HEK293 (cell line): ENCODE measurements at regions not wholly inside any gene's neighbourhood (a gene's known extent, or its start where the extent isn't known, plus 50 kb on each side); places are given as distances from the start of the nearest gene placed in this dataset.

ENCODE experiments used
- CTCF ChIA-PET: fragments of 350-600 bp; formaldehyde crosslinking; extraction: SDS; loops from one replicate; lab custom pipeline; 2021; ENCODE audit warnings: antibody characterized with exemption; lab: Yijun Ruan, JAX
- POLR2A ChIA-PET: fragments of 300-600 bp; formaldehyde crosslinking; extraction: SDS; loops from one replicate; lab custom pipeline; 2020; ENCODE audit warnings: antibody characterized with exemption, inconsistent platforms; lab: Yijun Ruan, JAX
- H3K27ac ChIP-seq: fragments of 200-500 bp; sonication (Bioruptor generic); 2 replicates; pipeline ENCODE4 v1.5.1; 2014; ENCODE audit warnings: low read depth, low read length, control low read depth, inconsistent platforms; ENCODE audit errors: extremely low read depth
- H3K36me3 ChIP-seq, 2 experiments: fragments of 200-500 bp in 1 of 2; sonication (Bioruptor generic) in 1 of 2; 1 replicate in 1 of 2; 2 replicates in 1 of 2; pipeline ENCODE4 v1.5.1; 2014 to 2017; ENCODE audit warnings: inconsistent platforms in 2 of 2, low read length in 2 of 2; ENCODE audit not compliant: control insufficient read depth in 2 of 2, insufficient read depth in 1 of 2
- H3K4me1 ChIP-seq: fragments of 200-500 bp; sonication (Bioruptor generic); 2 replicates; pipeline ENCODE4 v1.5.1; 2014; ENCODE audit warnings: mild to moderate bottlenecking, low read length, inconsistent platforms; ENCODE audit not compliant: control insufficient read depth, insufficient read depth
- H3K4me3 ChIP-seq: 2 replicates; pipeline ENCODE4 v1.5.1; 2011; ENCODE audit warnings: low read depth, mild to moderate bottlenecking, control low read depth, low read length, moderate library complexity
- H3K9me3 ChIP-seq: fragments of 200-500 bp; sonication (Bioruptor generic); 2 replicates; pipeline ENCODE4 v1.5.1; 2014; ENCODE audit warnings: low read depth, low read length, inconsistent platforms; ENCODE audit not compliant: control insufficient read depth, insufficient read depth
- BCL11B ChIP-seq: fragments of 450-650 bp; formaldehyde crosslinking; IDR thresholded peaks from 2 replicates; pipeline ENCODE4 v1.5.1; 2016; ENCODE audit warnings: low read depth, missing biosample characterization, missing genetic modification characterization
- KLF8 ChIP-seq: fragments of 450-650 bp; formaldehyde crosslinking; IDR thresholded peaks from 2 replicates; pipeline ENCODE4 v1.5.1; 2016; ENCODE audit warnings: missing biosample characterization, missing genetic modification characterization
- OSR2 ChIP-seq: fragments of 450-650 bp; formaldehyde crosslinking; IDR thresholded peaks from 2 replicates; pipeline ENCODE4 v1.5.1; 2016; ENCODE audit warnings: missing biosample characterization, missing genetic modification characterization
- PRDM2 ChIP-seq: fragments of 450-650 bp; formaldehyde crosslinking; IDR thresholded peaks from 2 replicates; pipeline ENCODE4 v1.5.1; 2016; ENCODE audit warnings: missing biosample characterization, missing genetic modification characterization, borderline replicate concordance
- ZBTB10 ChIP-seq: fragments of 450-650 bp; formaldehyde crosslinking; IDR thresholded peaks from 2 replicates; pipeline ENCODE4 v1.5.1; 2016; ENCODE audit warnings: missing biosample characterization, missing genetic modification characterization
- ZBTB48 ChIP-seq: fragments of 450-650 bp; formaldehyde crosslinking; IDR thresholded peaks from 2 replicates; pipeline ENCODE4 v1.5.1; 2016; ENCODE audit warnings: missing biosample characterization, missing genetic modification characterization
- ZNF184 ChIP-seq: fragments of 450-650 bp; IDR thresholded peaks from 2 replicates; pipeline ENCODE4 v1.5.1; 2018; ENCODE audit warnings: missing biosample characterization, mild to moderate bottlenecking, missing genetic modification characterization
- ZNF23 ChIP-seq: fragments of 450-650 bp; formaldehyde crosslinking; IDR thresholded peaks from 2 replicates; pipeline ENCODE4 v1.5.1; 2016; ENCODE audit warnings: missing biosample characterization, missing genetic modification characterization, borderline replicate concordance
- ZNF513 ChIP-seq: fragments of 450-650 bp; IDR thresholded peaks from 2 replicates; pipeline ENCODE4 v1.5.1; 2018; ENCODE audit warnings: missing biosample characterization, missing genetic modification characterization
- ZNF654 ChIP-seq: fragments of 450-650 bp; formaldehyde crosslinking; IDR thresholded peaks from 2 replicates; pipeline ENCODE4 v1.5.1; 2016; ENCODE audit warnings: low read depth, missing biosample characterization, missing genetic modification characterization
- ZNF792 ChIP-seq: fragments of 450-650 bp; formaldehyde crosslinking; IDR thresholded peaks from 2 replicates; pipeline ENCODE4 v1.5.1; 2016; ENCODE audit warnings: missing biosample characterization, missing genetic modification characterization
- TF ChIP-seq, protein P1 (sequence below): fragments of 450-650 bp; formaldehyde crosslinking; IDR thresholded peaks from 2 replicates; pipeline ENCODE4 v1.5.1; 2016; ENCODE audit warnings: missing biosample characterization, missing genetic modification characterization

- Histone ChIP-seq H3K27ac (no peak overlapping the region), H3K4me1 (no peaks in the 10 kb centered on the region), H3K36me3 (no peaks in the 10 kb centered on the region), H3K4me3 (no peak overlapping the region), H3K9me3 (no peaks in the 10 kb centered on the region)
- CTCF ChIA-PET = interaction anchor here (0.6 to 3.9 kb wide), 28 partner anchors 9 to 947 kb away, joined by 3 to 28 read pairs (median 3); no protein-coding TSS in a partner anchor
- TF ChIP-seq OSR2 (tag by site-specific recombination) (no peak), ZNF184 (tag by site-specific recombination) (no peak), ZBTB48 (peak; percentile 60; the same call in 1 of the 2 replicates), ZNF23 (tag by site-specific recombination) (no peak), ZNF654 (tag by site-specific recombination) (peak; percentile 62), ZNF792 (tag by site-specific recombination) (no peak), PRDM2 (tag by site-specific recombination) (no peak), ZNF513 (tag by site-specific recombination) (peak; percentile 84), ZBTB10 (tag by site-specific recombination) (no peak), KLF8 (tag by site-specific recombination) (no peak), BCL11B (tag by site-specific recombination) (no peak)
- TF ChIP-seq, protein P1, sequence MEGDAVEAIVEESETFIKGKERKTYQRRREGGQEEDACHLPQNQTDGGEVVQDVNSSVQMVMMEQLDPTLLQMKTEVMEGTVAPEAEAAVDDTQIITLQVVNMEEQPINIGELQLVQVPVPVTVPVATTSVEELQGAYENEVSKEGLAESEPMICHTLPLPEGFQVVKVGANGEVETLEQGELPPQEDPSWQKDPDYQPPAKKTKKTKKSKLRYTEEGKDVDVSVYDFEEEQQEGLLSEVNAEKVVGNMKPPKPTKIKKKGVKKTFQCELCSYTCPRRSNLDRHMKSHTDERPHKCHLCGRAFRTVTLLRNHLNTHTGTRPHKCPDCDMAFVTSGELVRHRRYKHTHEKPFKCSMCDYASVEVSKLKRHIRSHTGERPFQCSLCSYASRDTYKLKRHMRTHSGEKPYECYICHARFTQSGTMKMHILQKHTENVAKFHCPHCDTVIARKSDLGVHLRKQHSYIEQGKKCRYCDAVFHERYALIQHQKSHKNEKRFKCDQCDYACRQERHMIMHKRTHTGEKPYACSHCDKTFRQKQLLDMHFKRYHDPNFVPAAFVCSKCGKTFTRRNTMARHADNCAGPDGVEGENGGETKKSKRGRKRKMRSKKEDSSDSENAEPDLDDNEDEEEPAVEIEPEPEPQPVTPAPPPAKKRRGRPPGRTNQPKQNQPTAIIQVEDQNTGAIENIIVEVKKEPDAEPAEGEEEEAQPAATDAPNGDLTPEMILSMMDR (tag by site-specific recombination) = peak; percentile 71
- POLR2A ChIA-PET = no interaction called here
Observed at GRCh38 chr6:40308533-40309306, 278.4 kb downstream of the LRFN2 start.
